ENCODE measurements at regions not wholly inside any gene's neighbourhood (a gene's known extent, or its start where the extent isn't known, plus 50 kb on each side); places are given as distances from the start of the nearest gene placed in this dataset.

DNA sequence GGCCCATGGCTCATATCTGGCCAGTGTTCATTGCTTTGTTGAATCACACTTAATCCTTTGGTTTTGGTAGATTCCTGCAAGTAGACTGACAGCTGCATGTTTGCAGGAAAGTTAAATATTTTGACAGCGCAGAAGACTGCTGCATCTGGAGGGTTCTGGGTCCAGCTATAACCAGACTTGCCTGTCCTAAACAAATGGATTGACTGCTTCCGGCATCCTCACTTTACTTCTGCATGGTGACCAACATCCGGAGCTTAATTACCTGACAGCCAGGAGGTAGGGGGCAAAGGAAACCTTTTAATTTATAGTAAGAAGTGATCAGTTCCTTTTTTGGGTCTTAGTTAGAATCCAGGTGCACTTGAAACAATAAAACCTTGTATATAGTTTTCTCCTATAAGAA is 263.3 kb downstream of the SNX10 start:
- H3K9ac ChIP-seq (ENCODE audit: insufficient read length, low read depth) = no peak overlapping the region
- no peak for TF ChIP-seq YY1 (IDR thresholded peaks at IDR 0.05; ENCODE audit: insufficient read depth, insufficient read length)
- no peak overlapping the region for H3K4me3 ChIP-seq (ENCODE audit: insufficient read length, low read depth)
- no peaks in the 10 kb centered on the region for H3K9me3 ChIP-seq (ENCODE audit: insufficient read depth, low read length)
- DNase-seq (ENCODE audit: low read depth, low spot score) = no peak
- H3K27me3 ChIP-seq (ENCODE audit: insufficient read depth, insufficient read length) = no peaks in the 10 kb centered on the region
- peaks cover 5% of the 10 kb centered on the region for H3K4me1 ChIP-seq (ENCODE audit: insufficient read depth, insufficient read length)
- H3K36me3 ChIP-seq (ENCODE audit: insufficient read depth, insufficient read length, low read length) = no peaks in the 10 kb centered on the region

DNA sequence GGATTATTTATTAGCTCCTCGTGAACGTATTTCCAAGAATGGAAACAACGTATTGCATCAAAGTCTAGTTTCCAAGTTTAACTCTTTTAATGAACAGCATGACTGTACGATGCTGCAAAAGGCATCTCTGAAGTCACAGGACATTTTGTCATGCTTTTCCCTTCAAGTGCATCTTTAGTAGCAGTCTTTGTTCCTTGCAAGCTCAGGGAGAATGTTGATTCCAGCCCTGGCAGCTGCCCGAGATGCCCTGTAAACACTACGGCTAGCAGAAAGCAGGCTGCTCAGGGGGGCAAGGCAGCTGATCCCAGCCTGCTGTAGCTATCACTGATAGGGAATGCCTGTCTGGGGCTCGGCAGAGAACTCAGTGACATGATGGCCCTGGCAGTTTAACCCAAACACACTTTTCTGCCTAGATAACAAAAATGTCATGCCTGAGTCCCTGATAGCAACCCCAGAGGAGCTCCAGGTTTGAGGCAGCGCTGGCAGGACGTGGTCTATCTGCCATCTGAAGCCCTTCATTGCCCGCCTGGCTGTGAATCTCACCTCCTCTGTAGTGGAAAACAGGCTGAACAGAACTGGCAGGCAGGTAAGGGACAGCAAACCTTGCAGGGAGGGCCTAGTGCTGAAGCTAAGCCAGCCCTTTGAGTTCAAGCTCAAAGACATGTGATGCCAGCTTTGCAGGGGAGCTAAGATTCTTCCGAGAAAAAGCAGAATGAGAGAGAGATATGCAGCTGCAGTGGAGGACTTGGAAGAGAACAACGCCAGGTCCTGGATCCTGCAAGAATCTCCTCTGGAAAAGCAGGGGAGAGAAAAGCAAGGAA is 264.6 kb downstream of the SNX10 start:
- Histone ChIP-seq H3K9me3 (ENCODE audit: insufficient read depth, low read length) (no peaks in the 10 kb centered on the region), H3K27me3 (ENCODE audit: insufficient read depth, insufficient read length) (no peaks in the 10 kb centered on the region), H3K9ac (ENCODE audit: insufficient read length, low read depth) (no peak overlapping the region), H3K36me3 (ENCODE audit: insufficient read depth, insufficient read length, low read length) (no peaks in the 10 kb centered on the region), H3K4me1 (ENCODE audit: insufficient read depth, insufficient read length) (peaks cover 5% of the 10 kb centered on the region), H3K4me3 (ENCODE audit: insufficient read length, low read depth) (no peak overlapping the region)
- TF ChIP-seq SUZ12 (IDR thresholded peaks at IDR 0.05; ENCODE audit: extremely low read depth, insufficient read depth, insufficient read length) (no peak), YY1 (IDR thresholded peaks at IDR 0.05; ENCODE audit: insufficient read depth, insufficient read length) (no peak), ZNF274 (IDR thresholded peaks at IDR 0.05; ENCODE audit: low read depth, low read length) (no peak)
- no peak for DNase-seq (ENCODE audit: low read depth, low spot score)

DNA sequence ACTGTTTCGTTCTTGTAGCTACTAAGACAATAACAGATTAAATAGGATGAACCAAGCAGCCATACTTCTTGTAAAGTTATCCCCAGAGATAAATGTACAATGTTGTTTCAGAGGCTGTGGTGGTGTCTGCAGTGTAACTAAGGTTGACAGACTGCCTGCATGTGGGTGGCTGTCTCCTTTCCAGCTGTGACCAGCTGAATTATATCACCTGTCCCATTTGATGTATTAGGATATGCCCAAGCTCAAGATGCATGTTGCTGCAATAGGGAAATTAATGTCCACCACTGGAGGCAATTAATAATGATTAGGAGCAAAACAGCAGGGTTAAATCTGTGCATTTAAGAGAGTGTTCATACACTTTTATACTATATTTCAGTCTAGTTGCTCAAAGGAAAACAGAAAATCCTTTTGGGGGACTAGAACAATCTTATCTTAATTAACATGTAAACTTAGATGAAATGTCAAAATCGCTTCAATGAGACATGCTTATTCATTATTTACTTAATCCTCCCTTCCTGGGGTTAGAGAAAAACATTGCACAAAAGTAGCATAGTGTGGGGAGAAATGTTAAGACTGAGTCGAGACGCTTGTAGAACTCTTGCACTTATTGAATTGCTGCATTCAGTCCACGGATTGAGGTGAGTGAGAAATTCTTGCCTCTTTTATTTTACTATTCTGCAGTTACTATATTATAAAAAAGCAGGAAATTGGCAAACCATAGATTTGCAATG is 269.0 kb downstream of the SNX10 start:
- H3K4me1 ChIP-seq (ENCODE audit: insufficient read depth, insufficient read length) = peaks cover 5% of the 10 kb centered on the region
- no peaks in the 10 kb centered on the region for H3K27me3 ChIP-seq (ENCODE audit: insufficient read depth, insufficient read length)
- no peaks in the 10 kb centered on the region for H3K9me3 ChIP-seq (ENCODE audit: insufficient read depth, low read length)
- TF ChIP-seq ZNF274 (IDR thresholded peaks at IDR 0.05; ENCODE audit: low read depth, low read length) (no peak), SUZ12 (IDR thresholded peaks at IDR 0.05; ENCODE audit: extremely low read depth, insufficient read depth, insufficient read length) (no peak), YY1 (IDR thresholded peaks at IDR 0.05; ENCODE audit: insufficient read depth, insufficient read length) (no peak)
- H3K36me3 ChIP-seq (ENCODE audit: insufficient read depth, insufficient read length, low read length) = no peaks in the 10 kb centered on the region
- H3K9ac ChIP-seq (ENCODE audit: insufficient read length, low read depth) = no peak overlapping the region
- no peak for DNase-seq (ENCODE audit: low read depth, low spot score)
- H3K4me3 ChIP-seq (ENCODE audit: insufficient read length, low read depth) = no peak overlapping the region

DNA sequence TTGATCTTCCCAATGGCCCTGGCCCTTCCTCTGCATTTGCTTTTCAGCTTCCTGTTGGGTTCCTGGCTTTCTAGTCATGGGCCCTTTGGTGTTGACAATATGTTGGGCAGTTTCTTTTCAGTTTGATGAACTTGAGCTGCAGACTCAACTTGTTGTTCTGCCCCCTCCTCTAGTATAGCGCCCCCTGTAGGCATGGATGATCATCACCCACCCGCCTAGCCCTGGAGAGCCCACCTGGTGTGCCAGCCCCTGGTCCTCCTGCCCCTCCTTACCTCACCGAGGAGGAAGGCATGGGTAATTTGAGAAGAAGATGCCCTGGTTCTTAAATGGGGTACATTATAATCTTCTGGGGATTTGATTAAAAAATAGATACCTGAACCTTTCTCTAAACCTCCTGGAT is 271.2 kb downstream of the SNX10 start:
- Histone ChIP-seq H3K4me1 (ENCODE audit: insufficient read depth, insufficient read length) (peaks cover 4% of the 10 kb centered on the region), H3K36me3 (ENCODE audit: insufficient read depth, insufficient read length, low read length) (no peaks in the 10 kb centered on the region), H3K4me3 (ENCODE audit: insufficient read length, low read depth) (no peak overlapping the region), H3K9ac (ENCODE audit: insufficient read length, low read depth) (no peak overlapping the region), H3K27me3 (ENCODE audit: insufficient read depth, insufficient read length) (no peaks in the 10 kb centered on the region), H3K9me3 (ENCODE audit: insufficient read depth, low read length) (no peaks in the 10 kb centered on the region)
- no peak for TF ChIP-seq YY1 (IDR thresholded peaks at IDR 0.05; ENCODE audit: insufficient read depth, insufficient read length)
- TF ChIP-seq ZNF274 (IDR thresholded peaks at IDR 0.05; ENCODE audit: low read depth, low read length) = no peak
- TF ChIP-seq SUZ12 (IDR thresholded peaks at IDR 0.05; ENCODE audit: extremely low read depth, insufficient read depth, insufficient read length) = no peak
- DNase-seq (ENCODE audit: low read depth, low spot score) = no peak

DNA sequence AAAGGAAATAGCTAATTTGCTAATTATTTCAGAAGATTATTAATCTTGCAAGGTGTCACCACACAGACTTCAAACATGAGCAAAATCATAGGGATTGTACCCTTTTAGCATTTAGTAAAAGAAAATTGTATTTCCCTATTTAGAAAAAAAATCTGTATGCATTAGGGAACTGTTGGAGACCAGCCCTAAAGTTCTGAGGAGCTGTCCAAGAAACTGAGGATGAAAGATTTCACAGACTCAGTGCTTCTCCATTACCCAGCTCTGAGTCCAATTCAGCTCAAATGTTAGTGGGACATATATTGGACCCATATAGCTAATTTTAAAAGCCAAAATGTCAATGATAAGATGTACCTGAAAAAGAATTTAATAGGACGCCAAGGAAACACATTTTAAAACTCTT is 271.7 kb downstream of the SNX10 start:
- no peak for DNase-seq (ENCODE audit: low read depth, low spot score)
- H3K9me3 ChIP-seq (ENCODE audit: insufficient read depth, low read length) = peaks cover 3% of the 10 kb centered on the region; the same call in 1 of the 2 replicates
- no peaks in the 10 kb centered on the region for H3K36me3 ChIP-seq (ENCODE audit: insufficient read depth, insufficient read length, low read length)
- peaks cover 4% of the 10 kb centered on the region for H3K4me1 ChIP-seq (ENCODE audit: insufficient read depth, insufficient read length)
- TF ChIP-seq ZNF274 (IDR thresholded peaks at IDR 0.05; ENCODE audit: low read depth, low read length) (no peak), YY1 (IDR thresholded peaks at IDR 0.05; ENCODE audit: insufficient read depth, insufficient read length) (no peak), SUZ12 (IDR thresholded peaks at IDR 0.05; ENCODE audit: extremely low read depth, insufficient read depth, insufficient read length) (no peak)
- no peak overlapping the region for H3K4me3 ChIP-seq (ENCODE audit: insufficient read length, low read depth)
- no peaks in the 10 kb centered on the region for H3K27me3 ChIP-seq (ENCODE audit: insufficient read depth, insufficient read length)
- H3K9ac ChIP-seq (ENCODE audit: insufficient read length, low read depth) = no peak overlapping the region

DNA sequence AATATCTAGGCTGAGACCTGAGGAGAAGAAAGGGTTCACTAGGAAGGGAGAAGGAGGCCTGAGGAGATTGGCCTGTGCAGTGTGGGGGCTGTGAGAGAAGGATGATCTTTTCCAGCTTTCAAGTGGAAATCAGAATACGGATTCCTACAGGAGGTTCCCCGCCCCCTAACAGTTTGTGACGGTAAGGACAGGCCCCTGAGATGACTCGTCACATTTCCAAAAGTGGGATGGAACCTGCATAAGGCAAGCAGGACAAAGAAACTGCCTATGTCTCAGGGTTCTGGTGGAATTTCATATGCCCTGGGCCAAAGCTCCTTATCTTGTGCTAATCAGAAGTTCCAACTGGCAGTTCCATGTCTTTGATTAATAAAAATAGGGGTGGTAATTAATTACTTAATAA is 275.6 kb downstream of the SNX10 start:
- TF ChIP-seq YY1 (IDR thresholded peaks at IDR 0.05; ENCODE audit: insufficient read depth, insufficient read length) (no peak), SUZ12 (IDR thresholded peaks at IDR 0.05; ENCODE audit: extremely low read depth, insufficient read depth, insufficient read length) (no peak), ZNF274 (IDR thresholded peaks at IDR 0.05; ENCODE audit: low read depth, low read length) (no peak)
- DNase-seq (ENCODE audit: low read depth, low spot score) = peak; percentile 71

DNA sequence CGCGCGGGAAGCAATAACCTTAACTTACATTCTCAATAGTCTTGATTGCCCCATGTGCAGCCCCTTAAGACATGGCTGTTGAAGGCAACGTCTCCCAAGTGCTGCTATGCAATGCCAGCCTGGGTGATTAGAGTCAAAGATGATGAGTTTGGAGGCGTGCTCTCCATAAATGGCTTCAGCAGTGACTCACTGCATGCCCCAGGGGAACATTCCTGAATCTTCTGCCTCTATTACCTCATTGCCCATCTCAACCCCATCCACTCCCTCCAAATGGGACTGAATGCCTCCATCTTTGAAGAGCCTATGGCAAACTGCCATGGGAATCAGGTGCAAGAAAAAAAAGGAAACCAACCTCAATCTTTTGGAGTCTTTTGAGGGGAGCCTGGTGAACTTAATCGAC is 282.8 kb downstream of the SNX10 start:
- DNase-seq (ENCODE audit: low read depth, low spot score) = peak; percentile 48
- no peak overlapping the region for H3K9ac ChIP-seq (ENCODE audit: insufficient read length, low read depth)

More for the DNA sequence above, 275.6 kb downstream of the SNX10 start:
- H3K9ac ChIP-seq (ENCODE audit: insufficient read length, low read depth) = no peak overlapping the region
- no peak overlapping the region for H3K4me3 ChIP-seq (ENCODE audit: insufficient read length, low read depth)
- peaks cover 4% of the 10 kb centered on the region for H3K4me1 ChIP-seq (ENCODE audit: insufficient read depth, insufficient read length)
- no peaks in the 10 kb centered on the region for H3K27me3 ChIP-seq (ENCODE audit: insufficient read depth, insufficient read length)
- H3K9me3 ChIP-seq (ENCODE audit: insufficient read depth, low read length) = peaks cover 30% of the 10 kb centered on the region
- no peaks in the 10 kb centered on the region for H3K36me3 ChIP-seq (ENCODE audit: insufficient read depth, insufficient read length, low read length)

More for the DNA sequence above, 282.8 kb downstream of the SNX10 start:
- Histone ChIP-seq H3K4me3 (ENCODE audit: insufficient read length, low read depth) (no peak overlapping the region), H3K4me1 (ENCODE audit: insufficient read depth, insufficient read length) (no peaks in the 10 kb centered on the region), H3K9me3 (ENCODE audit: insufficient read depth, low read length) (peaks cover 19% of the 10 kb centered on the region), H3K27me3 (ENCODE audit: insufficient read depth, insufficient read length) (no peaks in the 10 kb centered on the region), H3K36me3 (ENCODE audit: insufficient read depth, insufficient read length, low read length) (no peaks in the 10 kb centered on the region)
- TF ChIP-seq SUZ12 (IDR thresholded peaks at IDR 0.05; ENCODE audit: extremely low read depth, insufficient read depth, insufficient read length) (no peak), ZNF274 (IDR thresholded peaks at IDR 0.05; ENCODE audit: low read depth, low read length) (no peak), YY1 (IDR thresholded peaks at IDR 0.05; ENCODE audit: insufficient read depth, insufficient read length) (no peak)
